DMS153 (cell line): ENCODE measurements at regions not wholly inside any gene's neighbourhood (a gene's known extent, or its start where the extent isn't known, plus 50 kb on each side); places are given as distances from the start of the nearest gene placed in this dataset.

Source experiments
- DNase-seq: peaks from one replicate; lab custom pipeline; 2025; lab: John Stamatoyannopoulos, UW

DNA sequence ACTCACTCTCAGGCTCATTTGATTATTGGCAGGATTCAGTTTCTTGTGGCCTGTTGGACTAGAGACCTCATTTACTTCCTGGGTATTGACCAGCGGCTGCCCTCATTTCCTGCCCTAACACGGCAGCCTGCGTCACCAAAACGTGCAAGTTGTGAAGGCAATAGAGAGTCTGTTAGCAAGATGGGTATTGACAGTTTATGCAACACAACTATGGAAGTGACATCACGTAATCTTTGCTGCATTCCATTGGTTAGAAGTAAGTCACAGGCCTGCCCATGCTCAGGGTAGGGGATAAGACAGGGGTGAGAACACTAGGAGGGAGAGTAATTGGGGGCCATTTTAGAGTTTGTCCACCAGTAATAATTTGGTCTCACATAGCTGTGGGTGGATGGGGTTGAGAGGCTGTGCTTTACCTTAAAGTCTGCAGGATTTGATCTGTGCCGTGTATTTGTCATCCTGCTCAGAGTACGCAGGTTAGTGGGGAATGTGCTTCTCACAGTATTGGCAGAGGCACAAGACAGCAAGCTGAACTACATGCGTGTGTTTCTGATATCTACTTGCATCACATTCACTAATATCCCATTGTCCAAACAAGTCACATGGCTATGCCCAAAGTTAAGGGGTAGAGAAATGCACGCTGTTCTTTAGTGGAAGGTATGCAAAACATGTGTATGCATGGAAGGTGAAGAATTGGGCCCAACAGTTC is 83.3 kb downstream of the EDEM1 start:
- no peak for DNase-seq

DNA sequence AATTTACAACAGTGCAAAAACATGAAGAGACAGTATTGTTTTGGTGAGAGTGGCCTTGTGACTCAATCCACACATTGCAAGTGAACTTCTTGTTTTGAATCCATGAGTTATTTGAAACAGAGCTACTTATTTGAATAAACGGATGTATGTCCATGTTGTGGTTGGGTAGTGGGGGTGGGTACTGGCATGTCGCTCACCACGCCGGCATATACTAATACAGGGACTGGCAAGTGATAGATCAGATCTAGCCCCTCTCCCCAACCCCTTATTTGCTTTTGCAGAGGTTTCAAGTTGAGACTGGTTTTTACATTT is 83.8 kb downstream of the EDEM1 start:
- no peak for DNase-seq

DNA sequence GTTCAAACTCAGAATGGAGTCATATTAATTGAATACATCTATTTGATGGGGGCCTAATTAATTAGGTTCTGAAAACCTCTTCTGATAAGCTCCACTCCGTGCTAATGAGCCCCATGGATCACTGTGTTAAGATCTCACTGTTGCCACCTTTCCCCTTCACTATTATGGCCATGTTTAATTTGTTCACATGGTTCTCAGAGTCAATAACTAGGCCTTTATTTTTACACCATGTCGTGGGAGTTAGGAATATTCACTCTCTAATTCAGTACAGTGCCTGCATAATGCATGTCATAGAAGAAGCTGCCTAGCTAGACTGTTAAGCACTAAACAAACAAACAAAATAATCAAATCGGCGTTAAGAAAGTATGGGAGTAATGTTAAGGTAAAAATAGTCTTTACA is 84.9 kb downstream of the EDEM1 start:
- DNase-seq = no peak

DNA sequence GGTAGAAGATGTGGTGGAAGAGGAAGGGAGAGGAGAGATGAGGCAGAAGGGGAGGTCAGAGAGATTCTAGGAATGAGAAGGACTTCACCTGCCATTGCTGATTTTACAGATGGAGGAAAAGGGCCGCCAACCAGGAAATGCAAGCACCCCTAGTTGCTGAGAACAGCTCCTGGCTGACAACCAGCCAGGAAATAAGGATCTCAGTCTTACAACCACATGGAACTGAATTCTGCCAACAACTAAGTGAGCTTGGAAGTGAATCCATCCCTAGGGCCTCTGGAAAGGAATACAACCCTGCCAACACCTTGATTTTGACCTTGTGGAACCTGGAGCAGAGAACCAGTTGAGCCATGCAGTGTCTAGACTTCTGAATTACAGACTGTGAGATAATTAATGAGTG is 86.6 kb downstream of the EDEM1 start:
- DNase-seq = no peak

DNA sequence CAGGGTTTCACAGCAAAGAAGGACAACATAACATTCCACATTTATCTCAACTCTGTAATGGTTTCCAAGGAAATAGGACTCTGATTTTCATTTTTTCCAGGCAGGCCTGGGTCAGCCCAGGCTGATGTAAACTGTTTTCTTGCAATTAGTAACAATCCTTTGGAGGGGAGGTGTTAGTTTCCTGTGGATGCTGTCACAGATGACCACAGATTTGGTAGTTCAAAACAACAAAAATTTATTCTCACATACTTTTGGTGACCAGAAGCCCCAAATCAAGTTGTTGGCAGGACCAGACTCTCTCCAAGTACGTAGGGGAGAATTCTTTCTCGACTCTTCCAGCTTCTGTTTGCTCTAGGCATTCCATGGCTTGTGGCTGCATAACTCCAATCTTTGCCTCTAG is 88.0 kb downstream of the EDEM1 start:
- DNase-seq = no peak

DNA sequence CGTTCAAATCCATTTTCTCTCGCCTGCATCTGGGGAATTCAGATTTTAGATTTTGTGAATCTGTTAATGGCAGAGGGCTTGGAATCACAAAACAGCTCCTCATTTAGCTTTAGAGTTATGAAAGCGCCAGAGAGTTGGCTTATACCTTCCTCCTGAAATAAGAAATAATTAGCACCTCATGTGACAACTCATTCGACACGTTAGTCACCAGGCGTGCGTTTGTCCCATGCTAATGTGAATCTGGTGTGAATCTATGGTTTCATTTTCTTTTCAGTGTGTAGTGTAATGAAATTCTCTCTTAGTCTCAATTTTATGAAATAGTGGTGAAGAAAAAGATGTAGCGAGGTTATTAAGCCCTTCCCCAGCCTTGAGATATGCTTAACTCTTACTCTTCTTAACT is 89.4 kb downstream of the EDEM1 start:
- no peak for DNase-seq

DNA sequence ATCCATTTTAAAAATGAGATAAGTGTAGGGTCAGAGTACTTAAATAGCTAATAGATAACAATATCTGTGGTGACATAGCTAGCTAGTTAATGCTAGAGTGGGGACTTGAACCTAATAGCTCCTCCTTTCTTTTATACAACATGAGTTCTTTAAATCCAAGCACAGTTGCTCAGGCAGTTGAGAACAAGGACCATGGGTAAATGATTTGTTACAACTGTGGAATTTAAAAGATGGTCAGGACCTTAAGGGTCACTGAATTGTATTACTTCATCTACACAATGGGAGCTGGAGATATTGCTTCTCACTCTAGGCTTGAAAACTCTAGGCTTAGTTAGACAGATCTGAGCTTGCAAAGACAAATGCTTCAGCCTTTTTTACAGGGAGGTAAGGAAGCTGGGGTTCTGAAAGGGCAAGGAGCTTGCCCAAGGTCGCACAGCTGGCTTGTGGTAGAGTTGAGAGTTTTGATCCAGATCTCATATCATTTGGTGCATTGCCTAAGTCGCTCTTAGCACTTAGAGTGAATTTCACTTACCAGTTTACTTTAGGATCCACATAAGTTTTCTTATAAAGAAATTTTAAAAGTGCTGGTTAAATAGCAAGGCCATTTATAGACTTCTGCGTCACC is 90.2 kb downstream of the EDEM1 start:
- no peak for DNase-seq

DNA sequence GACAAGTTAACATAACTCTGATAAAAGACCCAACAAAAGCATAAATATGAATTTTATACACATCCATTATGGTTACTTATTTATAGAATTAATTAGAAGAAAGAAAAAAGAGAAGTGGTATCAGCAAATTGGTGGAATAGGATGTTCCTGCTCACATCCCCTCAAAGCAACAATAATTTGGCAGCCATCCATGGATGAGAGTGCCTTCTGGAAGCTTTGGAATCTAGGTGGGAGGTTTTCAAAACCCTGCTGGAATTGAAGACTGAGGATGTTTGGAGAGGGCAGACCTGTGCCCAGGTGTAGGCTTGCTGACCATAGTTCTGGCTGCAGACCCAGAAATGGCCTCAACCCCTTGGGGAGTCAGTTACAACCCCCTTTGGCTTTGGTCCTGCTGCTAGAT is 91.2 kb downstream of the EDEM1 start:
- DNase-seq = no peak

DNA sequence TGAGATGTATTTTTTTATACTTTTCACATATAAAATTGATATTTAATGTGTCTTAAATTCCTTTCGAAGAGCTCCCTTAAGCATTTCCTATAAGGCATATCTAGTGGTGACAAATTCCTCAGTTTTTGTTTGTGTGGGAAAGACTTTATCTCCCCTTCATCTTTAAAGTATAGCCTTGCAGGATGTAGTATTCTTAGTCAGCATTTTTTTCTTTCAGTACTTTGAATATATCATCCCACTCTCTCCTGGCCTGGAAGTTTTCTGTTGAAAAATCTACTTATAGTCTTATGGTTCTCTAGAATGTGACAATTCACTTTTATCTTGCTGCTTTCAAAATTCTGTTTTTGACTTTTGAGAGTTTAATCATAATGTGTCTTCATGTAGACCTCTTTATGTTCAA is 95.2 kb downstream of the EDEM1 start:
- DNase-seq = no peak

DNA sequence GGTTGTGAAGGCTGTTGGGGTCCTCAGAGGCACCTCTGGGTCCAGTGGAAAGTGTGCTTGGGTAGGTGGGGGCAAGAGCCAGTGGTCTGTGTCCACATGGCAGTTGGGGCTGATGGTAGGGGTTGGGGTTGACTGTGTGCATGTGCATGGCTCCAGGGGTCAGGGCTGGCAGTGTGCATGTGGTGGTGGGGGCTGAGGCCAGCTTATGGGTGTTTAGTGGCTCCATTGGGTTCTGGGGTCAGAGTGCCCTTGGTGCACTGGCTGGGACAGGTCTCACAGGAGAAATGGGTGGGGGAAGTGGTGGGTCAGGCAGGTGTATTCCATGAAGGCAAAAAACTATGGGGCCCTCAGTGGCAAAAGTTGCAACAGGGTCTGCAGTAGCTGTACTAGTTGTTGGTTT is 97.9 kb downstream of the EDEM1 start:
- DNase-seq = no peak

DNA sequence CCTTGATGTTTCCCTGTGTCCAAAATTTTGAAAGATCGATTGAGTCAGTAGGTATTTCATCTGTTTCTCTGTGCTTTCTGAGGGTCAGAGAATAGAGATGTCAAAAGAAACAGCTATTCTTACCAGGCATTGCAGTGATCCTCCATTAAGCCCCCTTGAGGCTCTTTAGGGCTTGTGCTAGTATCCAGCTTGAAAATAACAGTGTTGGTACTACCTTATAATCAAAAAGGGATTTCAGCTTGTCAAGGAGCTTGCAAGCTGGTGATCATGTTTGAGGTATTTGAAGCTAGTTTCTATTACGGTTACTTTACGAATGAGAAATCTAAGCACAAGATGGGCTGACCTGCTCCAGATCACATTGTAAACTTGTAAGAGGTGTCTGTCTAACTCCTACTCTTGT is 103.4 kb downstream of the EDEM1 start:
- no peak for DNase-seq

DNA sequence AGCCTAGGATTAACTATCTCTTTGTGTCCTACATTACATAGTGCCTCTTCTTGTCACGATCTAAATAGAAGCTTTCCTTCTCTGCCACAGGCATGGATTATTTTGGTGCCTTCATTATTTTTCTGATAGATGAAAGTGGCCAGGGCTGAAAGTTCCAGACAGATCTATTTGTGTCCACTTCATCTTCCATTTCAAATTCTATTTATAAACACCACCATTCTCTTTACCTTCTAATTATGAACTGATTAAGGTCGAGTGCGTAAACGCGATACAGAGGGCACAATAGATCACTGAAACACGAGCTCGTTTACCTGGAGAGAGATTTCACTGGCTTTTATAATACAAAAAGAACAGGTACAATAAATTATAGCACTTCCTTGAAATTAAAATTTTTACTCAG is 105.0 kb downstream of the EDEM1 start:
- DNase-seq = no peak

DNA sequence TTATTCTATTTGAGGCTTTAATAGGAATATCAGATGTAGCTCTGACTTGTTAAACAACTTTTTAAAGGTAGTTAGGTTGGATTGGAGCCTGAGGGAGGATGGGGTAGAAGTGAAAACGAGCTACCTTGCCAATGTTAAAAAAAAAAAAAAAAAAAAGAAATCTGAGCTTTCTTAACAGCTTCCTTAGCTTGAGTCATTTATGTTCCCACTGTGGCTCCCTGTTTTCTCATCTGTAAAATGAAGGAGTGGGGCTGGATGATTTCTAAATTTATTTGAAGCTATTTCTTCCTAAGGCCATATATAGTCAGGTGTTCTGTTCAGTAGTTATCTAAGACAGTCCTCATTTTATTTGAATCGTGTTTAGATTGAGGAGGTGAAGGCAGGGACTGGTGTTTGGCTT is 105.7 kb downstream of the EDEM1 start:
- no peak for DNase-seq

DNA sequence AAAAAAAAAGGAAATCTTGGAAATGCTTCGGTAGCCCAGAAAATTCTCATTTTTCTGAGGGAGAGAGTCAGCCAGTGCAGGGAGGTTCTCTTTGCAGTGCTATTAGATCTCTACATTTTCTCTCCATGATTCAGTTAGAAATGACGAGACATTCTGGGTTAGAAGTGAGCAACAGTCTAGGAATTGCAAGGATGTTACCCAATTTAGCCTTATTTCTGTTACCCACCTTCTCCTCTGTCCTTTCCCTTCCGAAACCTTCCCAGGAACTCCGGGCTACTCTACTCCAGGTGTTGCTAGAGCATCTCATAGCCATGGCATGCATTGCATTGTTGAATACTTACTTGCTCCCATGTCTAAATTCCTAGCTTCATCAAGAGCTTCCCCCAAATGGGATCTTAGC is 106.8 kb downstream of the EDEM1 start:
- no peak for DNase-seq

DNA sequence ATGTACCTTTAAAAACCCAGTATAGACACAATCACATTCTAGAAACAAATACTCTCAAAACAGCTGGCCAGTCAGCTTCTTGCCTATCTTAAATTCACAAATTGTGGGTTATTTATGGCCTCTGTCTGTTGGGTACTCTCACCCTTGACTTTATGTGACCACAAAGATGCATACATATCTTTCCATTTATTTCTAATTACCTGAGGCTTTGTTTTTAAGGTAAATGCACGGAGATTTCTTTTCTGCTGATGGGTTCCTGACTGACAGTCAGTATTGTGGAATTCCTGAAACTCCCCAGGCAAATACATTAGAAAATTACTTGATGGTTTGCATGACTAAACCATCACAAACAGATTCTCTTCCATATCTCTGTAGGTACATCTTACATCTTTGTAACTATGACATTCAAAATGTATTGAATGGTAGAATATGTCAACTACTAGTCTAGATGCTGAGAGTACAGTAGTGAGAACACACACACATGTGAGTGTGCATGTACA is 107.7 kb downstream of the EDEM1 start:
- no peak for DNase-seq

DNA sequence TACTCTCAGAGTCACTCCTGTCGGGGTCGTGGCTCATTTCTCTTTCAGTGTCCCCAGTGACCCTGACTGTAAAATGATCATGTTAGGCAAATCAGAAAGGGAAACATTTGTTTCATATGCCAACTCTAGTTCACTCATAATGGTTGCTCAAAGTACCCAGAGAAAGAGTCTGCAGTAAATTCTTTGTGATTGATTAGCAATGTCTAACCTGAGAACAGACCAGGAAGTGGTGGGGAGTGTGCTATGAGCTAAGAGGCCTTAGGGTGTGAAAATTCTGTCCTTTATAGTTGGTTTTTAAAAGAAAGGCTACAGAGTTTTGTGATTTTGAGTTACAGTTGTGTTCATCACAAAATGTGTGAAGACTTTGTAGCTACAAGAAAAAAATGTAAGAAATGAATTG is 108.9 kb downstream of the EDEM1 start:
- no peak for DNase-seq

DNA sequence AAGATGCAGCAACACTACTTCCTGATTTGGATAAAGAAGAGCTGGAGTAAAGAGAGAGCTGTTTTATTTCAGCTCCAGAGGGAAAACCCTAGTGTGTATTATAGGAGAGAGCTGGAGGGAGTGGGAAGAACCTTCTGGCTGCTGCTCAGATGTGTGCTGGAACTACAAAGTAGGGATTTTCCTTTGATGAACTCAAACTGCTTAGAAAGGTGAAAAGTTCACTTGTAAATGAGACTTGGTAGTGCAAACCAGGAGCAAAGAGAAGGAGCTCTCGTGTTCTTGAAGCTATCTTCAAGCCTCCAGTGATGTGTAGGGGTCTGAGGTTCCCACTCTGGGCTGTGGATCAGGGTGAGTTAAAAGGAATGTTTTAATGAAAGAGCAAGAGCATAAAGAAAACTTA is 110.4 kb downstream of the EDEM1 start:
- DNase-seq = no peak

DNA sequence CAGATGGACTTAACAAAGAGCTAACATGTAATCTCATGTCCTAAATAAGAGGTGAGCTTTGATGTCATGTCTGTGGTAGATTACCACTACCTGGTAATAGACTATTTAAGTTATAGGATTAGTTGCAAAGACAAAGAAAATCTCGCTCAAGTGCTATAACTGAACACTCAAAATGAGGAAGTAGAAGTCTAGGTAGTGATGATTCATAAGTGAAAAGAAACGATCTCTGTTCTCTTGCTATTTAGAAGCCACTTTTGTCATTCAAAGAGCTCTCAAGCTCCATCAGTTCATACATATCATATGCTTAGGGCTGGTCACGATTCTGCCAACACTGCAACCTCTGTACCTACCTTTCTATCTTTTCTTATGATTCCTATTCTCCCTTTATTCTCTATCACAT is 110.9 kb downstream of the EDEM1 start:
- no peak for DNase-seq

DNA sequence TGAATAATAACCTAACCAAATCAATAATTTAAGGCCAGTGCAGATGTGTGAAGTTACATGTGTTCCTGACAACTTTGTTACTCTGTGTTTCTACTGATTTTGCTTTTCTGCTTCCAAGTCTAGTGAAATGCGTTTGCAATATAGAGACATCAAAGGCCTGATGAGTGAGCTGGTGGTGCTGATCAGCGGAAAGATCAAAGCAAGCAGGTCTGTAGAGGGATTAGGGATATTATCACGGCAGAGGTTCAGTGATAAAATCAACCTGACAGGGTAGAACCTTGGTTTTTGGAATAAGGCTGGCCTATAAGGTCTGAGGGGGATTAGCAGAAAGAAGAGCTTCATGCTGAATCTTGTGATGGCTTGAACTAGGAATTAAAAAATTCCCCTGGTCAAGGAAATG is 111.7 kb downstream of the EDEM1 start:
- no peak for DNase-seq

DNA sequence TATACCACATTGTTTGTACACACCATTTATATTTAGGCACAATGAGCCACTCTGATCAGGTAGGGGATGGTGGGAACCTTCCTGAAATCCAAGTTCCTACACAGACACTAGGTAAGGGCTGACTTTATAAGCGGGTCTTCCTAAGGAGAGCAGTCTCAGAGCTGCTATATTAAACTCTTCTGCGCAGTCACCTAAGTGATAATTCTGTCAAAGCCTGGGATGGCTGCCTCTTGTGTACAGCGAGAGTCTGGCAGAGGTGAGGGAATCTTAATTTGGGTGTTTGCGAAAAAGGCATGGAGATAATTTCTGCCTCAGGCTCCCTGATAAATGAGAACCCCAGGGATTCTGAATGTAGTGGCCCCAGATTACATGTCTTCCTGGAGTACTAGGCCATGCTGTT is 113.1 kb downstream of the EDEM1 start:
- DNase-seq = no peak

DNA sequence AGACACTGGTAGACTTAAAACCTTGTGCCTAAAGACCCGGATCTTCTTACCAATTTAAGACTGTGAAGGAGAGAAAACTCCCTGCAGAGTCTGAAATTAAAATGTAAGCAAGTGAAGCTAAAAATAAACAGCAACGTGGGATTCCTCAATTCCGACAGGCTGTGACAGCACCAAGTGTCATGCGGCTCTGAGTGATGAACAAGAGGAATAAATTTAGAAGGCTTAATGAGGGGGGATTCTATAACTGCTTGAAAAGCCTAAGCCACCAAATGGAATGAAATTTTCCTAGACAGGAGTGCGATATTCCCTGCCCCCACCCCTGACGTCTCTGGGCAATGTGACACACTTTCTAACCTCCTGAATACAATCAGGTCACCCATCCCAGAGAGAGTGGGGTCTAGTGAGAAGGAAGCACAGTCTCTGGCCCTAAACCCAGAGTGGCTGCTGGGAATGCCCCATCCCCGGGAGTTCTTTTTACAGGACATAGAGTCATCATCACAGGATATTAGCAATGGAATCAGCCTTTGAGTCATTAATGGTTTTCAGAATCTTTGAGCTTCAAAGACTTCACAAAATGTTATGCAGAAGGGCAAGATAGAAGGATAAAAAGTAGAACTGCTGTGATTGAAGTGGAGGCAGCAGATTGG is 114.3 kb downstream of the EDEM1 start:
- DNase-seq = no peak

DNA sequence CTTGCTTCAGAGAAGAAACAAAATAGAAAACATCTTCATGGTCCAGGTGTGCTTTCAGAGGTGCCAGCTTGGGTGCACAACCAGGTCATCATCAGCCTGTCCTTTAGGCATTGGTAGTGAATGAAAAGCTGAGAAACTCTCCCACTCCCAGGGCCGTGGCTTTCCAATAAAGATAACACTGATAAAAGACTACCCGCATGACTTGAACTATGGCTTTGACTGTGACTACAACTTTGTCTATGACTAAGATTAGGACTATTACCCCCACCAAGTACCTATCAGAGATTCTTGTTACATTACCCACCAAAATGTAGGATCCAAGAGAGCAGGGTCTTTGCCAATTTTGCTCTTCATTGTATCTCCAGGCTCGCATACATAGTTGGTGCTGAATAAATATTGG is 115.2 kb downstream of the EDEM1 start:
- no peak for DNase-seq

DNA sequence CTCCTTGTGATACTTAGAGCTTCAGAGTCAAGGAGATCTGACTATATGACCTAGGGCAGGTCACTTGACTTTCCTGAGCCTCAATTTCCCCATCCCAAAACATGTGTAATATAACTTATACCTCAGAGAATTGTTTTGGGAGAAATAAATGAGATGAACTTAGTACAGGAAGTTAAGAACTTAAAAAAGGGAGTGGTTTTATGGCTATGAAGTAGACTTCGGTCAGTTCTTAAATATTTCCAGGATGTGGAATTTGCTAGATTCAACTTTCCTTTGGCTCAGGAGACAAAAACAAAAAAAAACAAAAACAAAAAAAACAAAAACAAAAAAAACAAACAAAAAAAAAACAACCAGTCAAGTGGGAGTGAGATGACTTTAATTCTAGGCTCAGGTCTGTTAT is 116.7 kb downstream of the EDEM1 start:
- no peak for DNase-seq
